SK-N-SH (cell line): ENCODE measurements at regions not wholly inside any gene's neighbourhood (a gene's known extent, or its start where the extent isn't known, plus 50 kb on each side); places are given as distances from the start of the nearest gene placed in this dataset.

ENCODE experiments used
- CTCF ChIP-seq: fragments of 200-600 bp; sonication (generic); IDR thresholded peaks from 2 replicates; pipeline ENCODE4 v1.6.1; 2017; ENCODE audit warnings: antibody characterized with exemption, mild to moderate bottlenecking, moderate library complexity
- FOXM1 ChIP-seq: IDR thresholded peaks from 2 replicates; pipeline ENCODE4 v1.4.0; 2012; ENCODE audit warnings: low read depth, mild to moderate bottlenecking
- MXI1 ChIP-seq: IDR thresholded peaks from 2 replicates; pipeline ENCODE4 v1.6.1; 2012; ENCODE audit warnings: mild to moderate bottlenecking, low read depth, low read length, improper control_type of control experiment
- POLR2AphosphoS5 ChIP-seq: IDR thresholded peaks from 2 replicates; pipeline ENCODE4 v1.6.1; 2012; ENCODE audit warnings: low read depth, low read length
- RAD21 ChIP-seq: IDR thresholded peaks from 2 replicates; pipeline ENCODE4 v1.6.1; 2012; ENCODE audit warnings: mild to moderate bottlenecking, low read length
- REST ChIP-seq: IDR thresholded peaks from 2 replicates; pipeline ENCODE4 v1.6.1; 2012; ENCODE audit warnings: mild to moderate bottlenecking, low read depth, low read length, moderate library complexity
- ZBTB33 ChIP-seq: IDR thresholded peaks from 2 replicates; pipeline ENCODE4 v1.4.0; 2012; ENCODE audit warnings: low read depth, borderline replicate concordance

GRCh38 chr4:188332265-188332664 is 193.0 kb downstream of the TRIML1 start:
- TF ChIP-seq MXI1 (no peak), REST (no peak), CTCF (no peak), POLR2AphosphoS5 (no peak), FOXM1 (no peak), ZBTB33 (no peak), RAD21 (no peak)
